PC-3 (cell line): ENCODE measurements at regions not wholly inside any gene's neighbourhood (a gene's known extent, or its start where the extent isn't known, plus 50 kb on each side); places are given as distances from the start of the nearest gene placed in this dataset.

ENCODE experiments used
- CTCF ChIP-seq: fragments of 300-600 bp; sonication (generic); conservative IDR thresholded peaks from 2 replicates; pipeline ENCODE4 v1.5.1; 2017; ENCODE audit warnings: antibody characterized with exemption, low read depth, mild to moderate bottlenecking, low read length
- EZH2 ChIP-seq: fragments of 300-600 bp; sonication (generic); IDR thresholded peaks from one replicate; pipeline ENCODE4 v1.6.1; 2017; ENCODE audit warnings: antibody characterized with exemption, mild to moderate bottlenecking, low read length; ENCODE audit not compliant: unreplicated experiment
- EZH2phosphoT487 ChIP-seq: fragments of 300-600 bp; sonication (generic); IDR thresholded peaks from 2 replicates; pipeline ENCODE4 v1.6.1; 2018; ENCODE audit warnings: mild to moderate bottlenecking, antibody characterized with exemption, low read length, borderline replicate concordance

- TF ChIP-seq EZH2 (no peak), CTCF (no peak), EZH2phosphoT487 (no peak)
Observed at GRCh38 chrX:3219231-3219630, 127.2 kb downstream of the MXRA5 start.
